Aorta (tissue), 5 donors: ENCODE measurements at regions not wholly inside any gene's neighbourhood (a gene's known extent, or its start where the extent isn't known, plus 50 kb on each side); places are given as distances from the start of the nearest gene placed in this dataset.
A peak's percentile ranks its signal among the peaks of the same experiment; 100 is the strongest.

Source experiments
- ATAC-seq: fragments of 200-7000 bp; cut with Tn5 transposase; one replicate; pipeline ENCODE4 v1.9.1; 2022; ENCODE audit warnings: moderate library complexity; ENCODE audit not compliant: low FRiP score
- DNase-seq, 2 donors: peaks; one replicate each; pipeline ENCODE4 v3.0.0-alpha.2; 2020
- H3K27ac ChIP-seq, 2 donors: one replicate each; pipeline ENCODE4 v1.5.1; 2013; ENCODE audit warnings: low read length in 2 of 2, mild to moderate bottlenecking in 2 of 2, moderate library complexity in 2 of 2, control low read depth in 1 of 2, inconsistent platforms in 1 of 2, low read depth in 1 of 2
- H3K27me3 ChIP-seq, 2 donors: one replicate each; pipeline ENCODE4 v1.6.1; 2013; ENCODE audit warnings: control low read depth in 1 of 2, low read length in 1 of 2, mild to moderate bottlenecking in 1 of 2, moderate library complexity in 1 of 2; ENCODE audit not compliant: insufficient read depth in 2 of 2, control insufficient read depth in 1 of 2
- H3K36me3 ChIP-seq, 2 donors: one replicate each; pipeline ENCODE4 v1.6.1; 2013; ENCODE audit warnings: control low read depth in 1 of 2, low read length in 1 of 2, mild to moderate bottlenecking in 1 of 2; ENCODE audit not compliant: insufficient read depth in 2 of 2, control insufficient read depth in 1 of 2
- H3K4me1 ChIP-seq, 2 donors: one replicate each; pipeline ENCODE4 v1.6.1; 2013; ENCODE audit warnings: low read length in 2 of 2, control low read depth in 1 of 2, mild to moderate bottlenecking in 1 of 2, moderate library complexity in 1 of 2; ENCODE audit not compliant: insufficient read depth in 2 of 2, control insufficient read depth in 1 of 2
- H3K4me3 ChIP-seq, 2 donors: one replicate each; pipeline ENCODE4 v1.5.1; 2013; ENCODE audit warnings: low read length in 2 of 2, control low read depth in 1 of 2, mild to moderate bottlenecking in 1 of 2
- H3K9me3 ChIP-seq: one replicate; pipeline ENCODE4 v1.6.1; 2013; ENCODE audit warnings: mild to moderate bottlenecking, low read length; ENCODE audit not compliant: control insufficient read depth
- WGBS, 2 donors: extraction: QIAGEN DNeasy Blood & Tissue Kit; methylation state at CpG; one replicate each; pipeline ENCODE4 v1.1.7; 2013; 5-methylcytosine and 5-hydroxymethylcytosine counted together
- intact Hi-C, 2 donors: fragments of 100-400 bp; cut with DNase I; formaldehyde crosslinking; loops; one replicate each; pipeline versions ENCODE4 v1.14.2 to v1.15.0; 2022
- donor health status: healthy with polysubstance abuse.
- donor health status: Bipolar disorder and iron deficiency.
- donor health status: DM: no; HTN: no; CAD: no.
- donor health status: DM: no; HTN: no; CAD: no.
- donor health status: DM: yes; HTN: yes; CAD: no.

GRCh38 chr14:44830371-44830770, 131.4 kb downstream of the KLHL28 start:
- H3K9me3 ChIP-seq: no peaks in the 10 kb centered on the region
- intact Hi-C loops: no loop called here
- WGBS, 2 donors: 58 to 72% methylated on average over 1 of the region's 1 CpG
- no peak for ATAC-seq
- no peaks in the 10 kb centered on the region for H3K4me1 ChIP-seq
- H3K36me3 ChIP-seq: no peaks in the 10 kb centered on the region
- no peak overlapping the region for H3K27ac ChIP-seq
- no peak for DNase-seq
- no peak overlapping the region for H3K4me3 ChIP-seq
- H3K27me3 ChIP-seq: no peaks in the 10 kb centered on the region

DNA sequence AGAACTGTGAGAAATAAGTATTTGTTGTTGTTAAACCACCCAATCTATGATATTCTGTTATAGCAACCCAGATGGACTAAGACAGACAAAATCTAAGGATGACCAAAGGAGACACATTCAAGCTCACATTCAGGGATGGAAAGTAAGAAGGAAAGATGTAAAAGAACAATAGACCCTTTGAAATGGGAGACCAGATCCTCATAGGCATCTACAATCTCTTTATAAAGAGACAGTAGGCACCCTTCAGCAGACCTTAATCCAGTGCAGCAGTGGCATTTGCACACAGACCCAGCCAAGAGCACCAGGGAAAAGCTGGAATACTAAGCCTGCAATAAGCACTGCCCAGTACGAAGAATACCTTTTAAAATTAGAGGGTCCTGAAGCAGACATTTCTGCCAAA, 132.7 kb downstream of the KLHL28 start:
- Histone ChIP-seq H3K4me1 (no peaks in the 10 kb centered on the region), H3K36me3 (no peaks in the 10 kb centered on the region), H3K27me3 (no peaks in the 10 kb centered on the region), H3K4me3 (no peak overlapping the region), H3K27ac (no peak overlapping the region), H3K9me3 (no peaks in the 10 kb centered on the region)
- WGBS, 2 donors: 66 to 71% methylated on average over 1 of the region's 1 CpG
- DNase-seq (no peak), ATAC-seq (no peak)
- intact Hi-C loops: no loop called here

GRCh38 chr14:44828023-44828422, 133.7 kb downstream of the KLHL28 start:
- ATAC-seq (no peak), DNase-seq (no peak)
- no peaks in the 10 kb centered on the region for H3K36me3 ChIP-seq
- intact Hi-C loops: no loop called here
- H3K27ac ChIP-seq: no peak overlapping the region
- no peaks in the 10 kb centered on the region for H3K27me3 ChIP-seq
- H3K9me3 ChIP-seq: no peaks in the 10 kb centered on the region
- H3K4me1 ChIP-seq: no peaks in the 10 kb centered on the region
- H3K4me3 ChIP-seq: no peak overlapping the region
- 32 to 56% methylated on average over 1 of the region's 1 CpG for WGBS, 2 donors

DNA sequence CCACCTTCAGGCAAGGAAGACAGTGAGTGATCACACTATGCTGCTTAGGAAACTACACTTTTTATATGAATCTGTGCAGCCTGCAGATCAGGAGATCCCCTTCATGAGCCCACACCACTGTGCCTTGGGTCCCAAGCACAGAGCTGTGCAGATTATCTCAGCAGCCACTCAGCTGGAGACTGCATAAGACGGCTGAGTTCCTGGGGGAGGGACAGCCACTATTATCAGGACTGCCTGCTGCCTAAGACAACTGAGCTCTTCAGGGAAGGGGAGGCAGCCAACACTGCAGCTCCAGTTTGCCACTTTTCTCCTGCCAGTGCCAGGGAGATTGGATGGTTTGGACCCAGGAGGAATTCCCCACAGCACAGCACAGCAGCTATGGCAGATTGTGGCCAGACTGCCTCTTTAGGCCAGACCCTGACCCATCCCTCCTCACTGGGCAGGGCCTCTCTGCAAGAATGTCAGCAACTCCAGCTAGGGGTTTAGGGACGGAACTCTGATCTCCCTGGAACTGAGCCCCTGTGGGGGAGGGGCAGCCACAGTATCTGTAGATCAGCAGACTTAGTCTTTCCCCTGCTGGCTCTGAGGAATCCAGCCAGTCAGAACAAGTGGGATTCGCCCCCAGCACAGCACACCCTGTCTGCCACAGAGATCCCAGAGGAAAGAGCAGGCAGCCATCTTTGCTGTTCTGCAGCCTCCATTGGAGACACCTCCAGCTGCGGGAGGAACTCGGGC, 141.3 kb downstream of the KLHL28 start:
- intact Hi-C loops: no loop called here
- 54 to 59% methylated on average over 5 of the region's 5 CpGs for WGBS, 2 donors
- no peaks in the 10 kb centered on the region for H3K36me3 ChIP-seq
- no peaks in the 10 kb centered on the region for H3K4me1 ChIP-seq
- no peak overlapping the region for H3K27ac ChIP-seq
- no peak overlapping the region for H3K4me3 ChIP-seq
- no peaks in the 10 kb centered on the region for H3K9me3 ChIP-seq
- DNase-seq: no peak
- H3K27me3 ChIP-seq: no peaks in the 10 kb centered on the region
- no peak for ATAC-seq

DNA sequence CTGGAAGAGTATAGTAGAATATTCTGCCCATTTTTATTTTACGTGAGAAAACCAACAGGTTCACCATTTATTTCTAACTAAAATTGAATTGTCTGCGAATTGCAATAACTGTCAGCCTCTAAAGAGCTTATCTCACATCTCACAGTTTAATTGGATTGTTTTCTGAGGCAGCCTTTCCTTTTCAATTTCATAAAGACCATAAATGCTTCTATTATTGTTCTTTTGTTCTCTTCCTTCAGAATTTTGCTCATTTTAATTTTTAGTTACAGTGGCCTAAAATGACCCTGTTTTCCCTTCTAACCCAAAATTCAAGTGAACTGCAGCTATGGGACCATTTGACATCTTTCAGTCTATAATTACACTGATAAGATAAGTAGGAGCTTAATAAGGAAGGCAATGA, 147.6 kb downstream of the KLHL28 start:
- H3K4me3 ChIP-seq: no peak overlapping the region
- no peak for ATAC-seq
- H3K9me3 ChIP-seq: no peaks in the 10 kb centered on the region
- WGBS, 2 donors: 83 to 87% methylated on average over 2 of the region's 2 CpGs
- no peaks in the 10 kb centered on the region for H3K36me3 ChIP-seq
- H3K4me1 ChIP-seq: no peaks in the 10 kb centered on the region
- no peak for DNase-seq
- intact Hi-C loops: no loop called here
- no peak overlapping the region for H3K27ac ChIP-seq
- H3K27me3 ChIP-seq: no peaks in the 10 kb centered on the region

GRCh38 chr14:44812672-44813071, 149.1 kb downstream of the KLHL28 start:
- no peaks in the 10 kb centered on the region for H3K36me3 ChIP-seq
- ATAC-seq (no peak), DNase-seq (no peak)
- no peaks in the 10 kb centered on the region for H3K4me1 ChIP-seq
- intact Hi-C loops: no loop called here
- no peak overlapping the region for H3K4me3 ChIP-seq
- no peaks in the 10 kb centered on the region for H3K9me3 ChIP-seq
- 77 to 83% methylated on average over 10 of the region's 10 CpGs for WGBS, 2 donors
- H3K27ac ChIP-seq: no peak overlapping the region
- no peaks in the 10 kb centered on the region for H3K27me3 ChIP-seq

DNA sequence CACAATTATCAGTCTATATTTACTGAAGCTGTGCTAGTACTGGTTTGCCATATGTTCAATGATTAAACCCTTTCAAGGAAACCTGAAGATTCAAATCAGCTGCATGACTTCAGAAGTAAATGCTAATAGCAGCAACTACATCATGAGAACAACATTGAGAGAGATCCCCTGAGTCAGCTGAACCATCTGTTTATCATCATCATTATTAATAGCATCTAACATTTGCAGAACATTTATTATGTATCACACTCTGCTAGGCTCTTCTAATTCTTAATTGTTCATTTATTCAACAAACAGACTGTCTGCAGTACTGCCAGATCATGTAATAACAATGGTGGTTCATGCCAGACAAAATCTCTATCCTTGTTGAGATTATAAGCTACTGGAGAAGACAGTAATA, 157.4 kb downstream of the KLHL28 start:
- H3K27ac ChIP-seq: no peak overlapping the region
- H3K4me3 ChIP-seq: no peak overlapping the region
- no peaks in the 10 kb centered on the region for H3K4me1 ChIP-seq
- ATAC-seq (no peak), DNase-seq (no peak)
- H3K27me3 ChIP-seq: no peaks in the 10 kb centered on the region
- no peaks in the 10 kb centered on the region for H3K9me3 ChIP-seq
- intact Hi-C loops: no loop called here
- no peaks in the 10 kb centered on the region for H3K36me3 ChIP-seq

DNA sequence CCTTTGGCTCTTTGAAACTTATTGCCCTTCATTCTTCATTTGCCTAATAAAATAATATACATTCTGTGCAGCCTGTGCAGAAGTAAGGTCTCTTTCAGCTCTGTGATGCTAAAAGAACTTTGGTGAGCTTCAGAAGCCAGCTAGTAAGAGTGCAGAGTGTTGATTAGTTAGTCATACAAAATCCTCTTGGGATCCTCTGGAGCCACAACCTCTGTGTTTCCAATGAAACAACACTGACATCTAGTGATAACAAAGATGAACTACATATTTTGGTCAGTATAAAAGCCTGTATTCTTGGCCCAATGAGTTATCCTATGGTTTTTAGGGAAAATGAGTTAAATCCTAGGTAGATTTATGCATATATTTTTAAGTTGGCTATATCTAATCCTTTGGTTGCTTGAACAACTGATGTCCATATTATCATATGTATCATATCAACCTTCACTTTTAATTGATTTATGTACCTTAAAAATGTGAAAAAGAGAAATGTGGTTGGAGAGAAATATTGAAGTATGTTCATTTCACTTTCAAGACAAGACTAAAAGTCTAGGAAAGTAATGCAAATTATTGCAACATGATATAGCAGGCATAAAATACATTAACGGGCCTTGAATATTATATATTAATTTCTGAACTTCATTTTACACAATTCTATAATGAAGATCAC, 158.4 kb downstream of the KLHL28 start:
- H3K27me3 ChIP-seq: no peaks in the 10 kb centered on the region
- DNase-seq (no peak), ATAC-seq (peak; percentile 80)
- 59 to 64% methylated on average over 1 of the region's 1 CpG for WGBS, 2 donors
- H3K4me1 ChIP-seq: no peaks in the 10 kb centered on the region
- no peaks in the 10 kb centered on the region for H3K36me3 ChIP-seq
- no peak overlapping the region for H3K4me3 ChIP-seq
- intact Hi-C loops: no loop called here
- no peaks in the 10 kb centered on the region for H3K9me3 ChIP-seq
- H3K27ac ChIP-seq: no peak overlapping the region
